ENCODE measurements at regions not wholly inside any gene's neighbourhood (a gene's known extent, or its start where the extent isn't known, plus 50 kb on each side); places are given as distances from the start of the nearest gene placed in this dataset.

DNA sequence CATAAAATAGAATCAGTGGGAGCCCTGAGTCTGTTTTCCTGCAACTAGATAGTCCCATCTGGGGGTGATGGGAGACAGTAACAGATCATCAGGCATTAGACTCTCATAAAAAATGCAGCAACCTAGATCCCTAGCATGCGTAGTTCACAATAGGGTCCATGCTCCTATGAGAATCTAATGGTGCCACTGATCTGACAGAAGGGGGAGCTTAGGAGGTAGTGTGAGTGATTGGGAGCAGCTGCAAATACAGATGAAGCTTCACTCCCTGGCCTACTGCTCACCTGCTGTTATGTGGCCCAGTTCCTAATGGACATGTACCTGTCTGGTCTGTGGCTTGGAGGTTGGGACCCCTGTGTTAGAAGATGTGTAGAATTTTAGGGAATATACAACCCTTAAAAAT lies 904.5 kb upstream of the EPHA7 start:
- no peaks in the 10 kb centered on the region for H3K4me1 ChIP-seq
- no peaks in the 10 kb centered on the region for H3K36me3 ChIP-seq (ENCODE audit: low read depth, missing control alignments)
- peak; percentile 24 for DNase-seq
- H3K27ac ChIP-seq = no peak overlapping the region
- H3K27me3 ChIP-seq = no peaks in the 10 kb centered on the region
- 88 to 100% methylated on average over 1 of the region's 1 CpG for WGBS, 2 donors
- H3K9me3 ChIP-seq = no peaks in the 10 kb centered on the region
- TF ChIP-seq POLR2A (IDR thresholded peaks at IDR 0.05) = no peak
- TF ChIP-seq, protein P1, sequence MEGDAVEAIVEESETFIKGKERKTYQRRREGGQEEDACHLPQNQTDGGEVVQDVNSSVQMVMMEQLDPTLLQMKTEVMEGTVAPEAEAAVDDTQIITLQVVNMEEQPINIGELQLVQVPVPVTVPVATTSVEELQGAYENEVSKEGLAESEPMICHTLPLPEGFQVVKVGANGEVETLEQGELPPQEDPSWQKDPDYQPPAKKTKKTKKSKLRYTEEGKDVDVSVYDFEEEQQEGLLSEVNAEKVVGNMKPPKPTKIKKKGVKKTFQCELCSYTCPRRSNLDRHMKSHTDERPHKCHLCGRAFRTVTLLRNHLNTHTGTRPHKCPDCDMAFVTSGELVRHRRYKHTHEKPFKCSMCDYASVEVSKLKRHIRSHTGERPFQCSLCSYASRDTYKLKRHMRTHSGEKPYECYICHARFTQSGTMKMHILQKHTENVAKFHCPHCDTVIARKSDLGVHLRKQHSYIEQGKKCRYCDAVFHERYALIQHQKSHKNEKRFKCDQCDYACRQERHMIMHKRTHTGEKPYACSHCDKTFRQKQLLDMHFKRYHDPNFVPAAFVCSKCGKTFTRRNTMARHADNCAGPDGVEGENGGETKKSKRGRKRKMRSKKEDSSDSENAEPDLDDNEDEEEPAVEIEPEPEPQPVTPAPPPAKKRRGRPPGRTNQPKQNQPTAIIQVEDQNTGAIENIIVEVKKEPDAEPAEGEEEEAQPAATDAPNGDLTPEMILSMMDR (IDR thresholded peaks at IDR 0.05) = no peak
- no peak overlapping the region for H3K4me3 ChIP-seq
- intact Hi-C loops (cut with DNase I; ENCODE audit: low total_unique reads) = no loop called here

DNA sequence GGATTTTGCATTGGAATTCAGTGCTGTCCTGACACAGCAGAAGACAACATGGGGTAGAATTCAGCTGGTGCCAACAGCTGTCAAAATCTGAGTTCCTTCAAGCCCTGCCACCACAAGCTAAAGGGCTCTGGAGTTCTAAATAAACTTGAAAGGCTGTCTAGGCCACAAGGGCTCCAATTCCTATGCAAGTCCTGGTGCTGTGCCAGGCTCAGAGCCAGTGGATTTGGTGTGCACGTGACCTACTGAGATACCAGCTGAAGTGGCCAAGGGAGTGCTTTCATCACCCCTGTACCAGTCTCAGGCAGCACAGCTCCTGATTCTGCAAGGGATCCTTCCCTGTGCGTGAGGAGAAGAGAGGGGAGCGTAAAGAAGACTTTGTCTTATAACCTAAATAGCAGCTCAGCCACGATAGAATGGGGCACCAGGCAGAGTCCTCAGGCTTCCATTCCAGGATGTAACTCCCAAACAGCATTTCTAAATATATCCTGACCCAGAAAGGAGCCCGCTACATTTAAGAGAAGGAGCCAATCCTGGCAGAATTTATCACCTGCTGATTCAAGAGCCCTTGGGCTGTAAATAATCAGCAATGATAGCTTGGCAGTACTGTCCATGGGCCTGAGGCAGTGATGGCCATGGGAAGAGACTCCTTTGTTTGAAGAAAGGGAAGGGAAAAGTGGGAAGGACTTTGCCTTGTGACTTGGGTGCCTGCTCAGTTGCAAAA lies 881.2 kb upstream of the EPHA7 start:
- no peak for TF ChIP-seq POLR2A (IDR thresholded peaks at IDR 0.05)
- TF ChIP-seq, protein P1 (IDR thresholded peaks at IDR 0.05) = no peak
- H3K4me1 ChIP-seq = no peaks in the 10 kb centered on the region
- intact Hi-C loops (cut with DNase I; ENCODE audit: low total_unique reads) = no loop called here
- WGBS, 2 donors = 80% methylated on average over 5 of the region's 5 CpGs
- no peak for DNase-seq
- H3K4me3 ChIP-seq = no peak overlapping the region
- no peaks in the 10 kb centered on the region for H3K9me3 ChIP-seq
- no peak overlapping the region for H3K27ac ChIP-seq
- no peaks in the 10 kb centered on the region for H3K36me3 ChIP-seq (ENCODE audit: low read depth, missing control alignments)
- no peaks in the 10 kb centered on the region for H3K27me3 ChIP-seq

DNA sequence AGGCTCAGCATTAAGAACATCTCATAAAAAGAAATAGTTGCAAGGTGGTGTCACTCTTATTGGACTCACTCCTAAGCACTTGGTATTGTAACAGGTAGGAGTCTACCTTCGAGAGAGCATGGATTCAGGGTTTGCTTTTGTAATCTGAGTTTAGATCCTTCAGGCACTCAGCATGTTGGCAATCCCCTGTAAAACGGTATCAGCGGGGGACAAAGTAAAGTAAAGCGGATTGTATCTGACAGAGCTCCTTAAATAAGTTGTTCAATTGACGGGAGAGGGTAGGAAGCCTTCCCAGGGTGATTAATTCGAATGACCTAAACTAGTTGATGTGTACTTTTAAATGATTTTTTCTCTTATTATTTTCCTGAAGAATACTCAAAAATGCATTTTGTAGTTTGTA lies 869.8 kb upstream of the EPHA7 start:
- DNase-seq = no peak
- H3K4me1 ChIP-seq = no peaks in the 10 kb centered on the region
- H3K4me3 ChIP-seq = no peak overlapping the region
- TF ChIP-seq POLR2A (IDR thresholded peaks at IDR 0.05) = no peak
- TF ChIP-seq, protein P1 (IDR thresholded peaks at IDR 0.05) = no peak
- H3K36me3 ChIP-seq (ENCODE audit: low read depth, missing control alignments) = no peaks in the 10 kb centered on the region
- H3K9me3 ChIP-seq = no peaks in the 10 kb centered on the region
- intact Hi-C loops (cut with DNase I; ENCODE audit: low total_unique reads) = no loop called here
- no peak overlapping the region for H3K27ac ChIP-seq
- 77 to 78% methylated on average over 6 of the region's 6 CpGs for WGBS, 2 donors
- H3K27me3 ChIP-seq = no peaks in the 10 kb centered on the region

DNA sequence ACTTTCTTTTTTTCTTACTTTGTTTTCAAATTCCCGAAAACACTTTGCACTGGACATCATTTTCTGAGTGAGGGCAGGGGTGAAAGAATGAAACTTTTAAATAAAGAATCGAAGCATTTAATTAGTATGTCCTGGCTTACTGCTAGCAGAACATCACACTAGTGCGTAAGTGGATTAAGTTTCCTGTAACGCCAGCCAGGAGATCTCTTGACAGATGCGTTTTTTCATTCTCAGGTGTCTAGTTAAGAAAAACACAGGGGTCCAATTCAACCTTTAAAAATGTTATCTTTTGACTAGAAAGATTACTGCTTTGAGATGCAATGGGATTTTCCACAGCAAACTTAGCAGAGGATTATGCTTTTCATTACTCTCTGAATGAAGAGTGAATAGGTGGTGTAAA lies 858.8 kb upstream of the EPHA7 start:
- H3K27me3 ChIP-seq = no peaks in the 10 kb centered on the region
- 67 to 74% methylated on average over 5 of the region's 5 CpGs for WGBS, 2 donors
- TF ChIP-seq POLR2A (IDR thresholded peaks at IDR 0.05) = no peak
- TF ChIP-seq, protein P1 (IDR thresholded peaks at IDR 0.05) = no peak
- no peaks in the 10 kb centered on the region for H3K36me3 ChIP-seq (ENCODE audit: low read depth, missing control alignments)
- intact Hi-C loops (cut with DNase I; ENCODE audit: low total_unique reads) = no loop called here
- H3K9me3 ChIP-seq = no peaks in the 10 kb centered on the region
- no peak overlapping the region for H3K4me3 ChIP-seq
- DNase-seq = no peak
- no peaks in the 10 kb centered on the region for H3K4me1 ChIP-seq
- no peak overlapping the region for H3K27ac ChIP-seq

DNA sequence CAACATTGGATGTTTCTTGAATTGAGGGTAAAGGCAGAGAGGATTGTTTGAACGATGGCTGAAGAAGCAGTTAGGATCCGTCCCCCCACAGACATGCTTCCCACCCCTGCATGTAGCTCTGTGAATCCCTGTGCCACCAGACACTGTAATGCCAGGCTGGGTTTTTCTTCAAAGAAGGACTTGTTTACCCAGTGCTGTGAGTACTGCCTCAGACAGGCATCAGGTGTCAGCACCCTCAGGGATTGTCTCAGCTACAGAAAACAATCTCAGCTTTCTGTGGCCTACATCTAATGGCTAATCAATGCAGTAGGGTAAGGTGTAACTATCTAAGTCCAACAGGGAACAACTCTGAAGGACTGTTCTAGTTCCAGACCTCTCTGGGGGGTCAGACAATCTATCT lies 853.0 kb upstream of the EPHA7 start:
- no peaks in the 10 kb centered on the region for H3K36me3 ChIP-seq (ENCODE audit: low read depth, missing control alignments)
- 80 to 89% methylated on average over 2 of the region's 2 CpGs for WGBS, 2 donors
- no peaks in the 10 kb centered on the region for H3K27me3 ChIP-seq
- H3K9me3 ChIP-seq = no peaks in the 10 kb centered on the region
- intact Hi-C loops (cut with DNase I; ENCODE audit: low total_unique reads) = no loop called here
- DNase-seq = no peak
- H3K27ac ChIP-seq = no peak overlapping the region
- no peaks in the 10 kb centered on the region for H3K4me1 ChIP-seq
- H3K4me3 ChIP-seq = no peak overlapping the region
- no peak for TF ChIP-seq POLR2A (IDR thresholded peaks at IDR 0.05)
- TF ChIP-seq, protein P1 (IDR thresholded peaks at IDR 0.05) = no peak
